Choroid plexus epithelial cell (primary cell): ENCODE measurements at regions not wholly inside any gene's neighbourhood (a gene's known extent, or its start where the extent isn't known, plus 50 kb on each side); places are given as distances from the start of the nearest gene placed in this dataset.
"Not testable (repeated sequence)": the region's sequence is repeated elsewhere in the genome, so short reads cannot be mapped to it uniquely, and the experiment has no call there.

Experiments used
- DNase-seq: peaks from one replicate; pipeline ENCODE4 v3.0.0-alpha.2; 2010; ENCODE audit warnings: low read depth
- H3K4me3 ChIP-seq: 2 replicates; pipeline ENCODE4 v1.5.1; 2011; ENCODE audit warnings: low read depth, mild to moderate bottlenecking, control low read depth, low read length, moderate library complexity
- CTCF ChIP-seq: conservative IDR thresholded peaks from 2 replicates; pipeline ENCODE4 v1.5.1; 2011; ENCODE audit warnings: low read depth, mild to moderate bottlenecking, control low read depth, inconsistent platforms, low read length, moderate library complexity

DNA sequence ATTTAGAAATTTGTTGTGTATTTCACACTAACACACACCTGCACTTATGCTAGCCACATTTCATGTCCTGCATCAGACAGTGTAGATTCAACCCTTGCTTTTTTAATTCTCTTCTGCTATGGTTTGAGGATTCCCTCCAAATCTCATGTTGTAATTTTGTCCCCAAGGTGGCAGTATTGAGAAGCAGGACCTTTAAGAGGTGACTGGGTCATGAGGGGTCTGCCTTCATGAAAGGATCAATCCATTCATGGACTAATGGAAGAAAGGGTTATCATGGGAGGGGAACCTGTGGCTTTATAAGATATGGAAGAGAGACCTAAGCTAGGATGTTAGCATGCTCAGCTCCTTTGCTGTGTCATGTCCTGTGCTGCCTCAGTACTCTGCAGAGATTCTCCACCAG is 1032.2 kb downstream of the CDH11 start:
- DNase-seq: peak; percentile 42
- H3K4me3 ChIP-seq: no peak overlapping the region
- peak; percentile 71 for TF ChIP-seq CTCF

GRCh38 chr16:64088838-64089237 is 1033.0 kb downstream of the CDH11 start:
- no peak overlapping the region for H3K4me3 ChIP-seq
- no peak for DNase-seq
- TF ChIP-seq CTCF: no peak

- DNase-seq: no peak
- TF ChIP-seq CTCF: no peak
- no peak overlapping the region for H3K4me3 ChIP-seq
Measured at GRCh38 chr16:64085296-64085695, 1036.6 kb downstream of the CDH11 start.

GRCh38 chr16:64084706-64085105 is 1037.2 kb downstream of the CDH11 start:
- no peak overlapping the region for H3K4me3 ChIP-seq
- TF ChIP-seq CTCF: no peak
- DNase-seq: no peak

DNA sequence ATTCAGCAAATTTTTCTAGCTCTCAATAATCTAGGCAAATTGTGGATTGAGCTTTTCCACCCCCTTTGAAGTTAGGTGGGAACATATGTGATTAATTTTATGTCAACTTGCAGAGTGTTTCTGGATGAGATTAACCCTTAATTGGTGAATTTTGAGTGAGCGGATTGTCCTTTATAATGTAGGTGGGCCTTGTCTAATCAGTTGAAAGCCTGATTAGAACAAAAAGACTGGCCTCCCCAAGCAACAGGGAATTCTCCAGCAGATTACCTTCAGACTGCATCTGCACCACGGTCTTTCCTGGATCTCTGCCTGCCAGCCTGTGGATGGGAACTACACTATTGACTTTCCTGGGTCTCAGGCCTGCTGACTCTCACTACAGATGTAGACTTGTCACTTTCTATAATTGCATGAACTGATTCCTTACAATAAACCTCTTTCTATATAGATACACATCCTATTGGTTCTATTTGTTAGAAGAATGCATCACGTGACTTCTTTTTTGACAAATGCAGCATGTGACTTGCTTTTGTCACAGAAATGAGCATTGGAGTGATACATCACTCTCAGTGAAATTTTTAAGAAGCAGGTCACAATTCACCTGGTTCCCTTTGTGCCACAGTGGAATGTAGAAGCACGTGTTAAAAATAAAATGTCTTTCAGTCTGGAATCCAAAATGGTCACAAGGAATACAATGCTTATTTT is 1038.3 kb downstream of the CDH11 start:
- no peak overlapping the region for H3K4me3 ChIP-seq
- no peak for DNase-seq
- TF ChIP-seq CTCF: no peak

GRCh38 chr16:64077242-64077641 is 1044.6 kb downstream of the CDH11 start:
- TF ChIP-seq CTCF: no peak
- H3K4me3 ChIP-seq: no peak overlapping the region
- no peak for DNase-seq

GRCh38 chr16:64074706-64075105 is 1047.2 kb downstream of the CDH11 start:
- no peak for TF ChIP-seq CTCF
- H3K4me3 ChIP-seq: no peak overlapping the region
- DNase-seq: no peak

GRCh38 chr16:64072131-64072730 is 1049.6 kb downstream of the CDH11 start:
- DNase-seq, H3K4me3 ChIP-seq: not testable (repeated sequence)
